ENCODE measurements at regions not wholly inside any gene's neighbourhood (a gene's known extent, or its start where the extent isn't known, plus 50 kb on each side); places are given as distances from the start of the nearest gene placed in this dataset.

GRCh38 chr11:119545978-119546915, 123.3 kb upstream of the THY1 start:
- no peak for DNase-seq

DNA sequence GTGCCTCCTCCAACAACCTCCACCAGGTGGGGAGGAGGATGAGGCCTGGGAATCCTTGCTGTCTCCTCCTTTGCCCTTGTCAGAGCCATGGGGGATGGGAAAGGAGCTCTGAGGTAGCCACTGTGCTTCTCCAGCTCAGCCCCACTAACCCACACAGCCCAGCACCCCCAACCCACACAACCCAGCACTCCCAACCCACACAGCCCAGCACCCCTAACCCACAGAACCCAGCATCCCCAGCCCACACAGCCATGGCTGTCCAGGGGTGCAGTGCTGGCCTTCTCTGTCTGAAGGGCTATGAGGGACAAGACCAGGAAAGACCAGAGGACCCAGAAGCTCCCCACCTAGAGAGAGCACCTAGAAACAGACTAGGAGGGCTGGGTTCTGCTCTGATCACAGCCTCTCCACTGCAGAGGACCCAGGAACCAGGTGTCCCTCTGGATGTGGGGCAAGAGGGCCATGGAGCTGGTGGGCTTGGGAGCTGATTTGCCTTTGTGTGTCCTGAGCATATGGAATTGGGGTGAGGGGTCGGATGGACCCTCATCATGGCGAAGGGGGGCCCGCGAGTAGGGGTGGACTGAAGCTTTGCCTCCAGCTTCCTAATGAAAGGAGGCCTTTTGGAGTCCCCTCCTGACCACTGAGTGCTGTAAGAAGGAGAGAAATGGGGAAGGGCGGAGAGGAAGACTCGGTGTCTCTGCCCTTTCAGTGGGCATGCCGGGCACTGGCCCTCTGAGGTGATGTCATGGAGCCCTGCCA, 117.6 kb upstream of the THY1 start:
- DNase-seq: no peak

GRCh38 chr11:119539583-119539982, 116.6 kb upstream of the THY1 start:
- DNase-seq: no peak

- no peak for DNase-seq
Measured at GRCh38 chr11:119538753-119539152, 115.8 kb upstream of the THY1 start.

DNA sequence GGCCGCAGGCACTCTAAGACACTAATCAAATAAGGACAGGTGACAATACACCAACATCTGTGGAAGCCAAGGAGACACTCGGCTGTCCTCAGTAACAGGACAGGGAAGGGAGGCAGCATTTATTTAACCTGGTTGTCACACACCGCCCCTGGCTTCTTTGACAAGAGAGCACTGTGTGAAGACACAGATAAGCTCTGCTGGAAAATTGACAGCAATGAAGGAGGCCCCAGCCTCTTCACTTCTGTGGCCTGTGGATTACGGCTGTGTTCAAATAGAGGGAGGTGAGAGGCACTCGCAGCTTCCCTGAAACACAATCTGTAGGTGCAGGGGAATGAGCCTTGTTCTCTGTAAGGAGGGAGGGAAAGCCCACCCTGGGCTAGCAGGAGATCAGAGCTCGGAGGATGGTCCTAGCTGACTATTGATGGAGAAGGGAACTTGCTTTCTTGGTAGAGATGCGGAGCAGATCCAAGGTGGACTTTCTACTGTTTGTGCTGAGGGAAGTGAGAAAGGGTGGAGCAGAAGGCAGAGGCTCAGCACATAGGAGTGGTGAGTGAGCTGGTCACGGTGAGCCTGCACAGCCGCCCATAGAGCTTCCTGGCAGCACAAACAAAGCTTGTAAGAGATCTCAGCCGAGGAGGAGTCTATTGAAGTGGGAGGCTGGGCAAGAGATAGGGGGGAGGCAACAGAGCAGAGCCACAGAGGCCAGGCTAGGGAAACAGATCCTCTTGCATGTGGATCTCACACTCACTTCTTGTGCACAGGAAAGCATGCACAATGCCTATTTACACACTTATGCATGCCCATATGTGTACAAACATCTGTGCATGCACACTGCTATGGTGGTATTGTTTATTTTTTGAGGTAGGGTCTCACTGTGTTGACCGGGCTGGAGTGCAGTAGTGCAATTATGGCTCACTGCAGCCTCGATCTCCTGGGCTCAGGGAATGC, 114.6 kb upstream of the THY1 start:
- DNase-seq: no peak

- no peak for DNase-seq
Measured at GRCh38 chr11:119536801-119537200, 113.8 kb upstream of the THY1 start.

- DNase-seq: peak; percentile 73
Measured at GRCh38 chr11:119533921-119534736, 111.2 kb upstream of the THY1 start.

GRCh38 chr11:119533462-119533861, 110.5 kb upstream of the THY1 start:
- DNase-seq: no peak

- no peak for DNase-seq
Measured at GRCh38 chr11:119532551-119532950, 109.6 kb upstream of the THY1 start.

DNA sequence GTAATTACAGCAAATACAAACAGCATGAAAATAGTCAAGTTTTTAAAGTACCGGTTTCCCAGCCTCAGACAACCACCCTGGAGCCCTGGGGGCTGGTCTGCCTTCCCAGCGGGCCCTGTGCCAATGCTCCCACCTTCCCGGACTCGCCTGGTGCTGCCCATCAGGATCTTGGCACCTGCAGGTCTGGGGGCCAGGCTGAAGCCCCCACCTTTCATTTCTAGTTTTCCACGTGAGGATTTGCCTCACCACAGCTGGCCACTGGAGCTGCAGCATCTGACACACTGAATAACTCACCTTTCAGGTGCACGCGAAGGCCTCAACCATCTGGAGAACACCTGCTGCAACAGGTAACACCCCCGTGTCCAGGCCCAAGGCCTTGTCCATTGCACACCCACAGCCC, 108.7 kb upstream of the THY1 start:
- DNase-seq: peak; percentile 37

- DNase-seq: no peak
Measured at GRCh38 chr11:119531056-119531455, 108.1 kb upstream of the THY1 start.

DNA sequence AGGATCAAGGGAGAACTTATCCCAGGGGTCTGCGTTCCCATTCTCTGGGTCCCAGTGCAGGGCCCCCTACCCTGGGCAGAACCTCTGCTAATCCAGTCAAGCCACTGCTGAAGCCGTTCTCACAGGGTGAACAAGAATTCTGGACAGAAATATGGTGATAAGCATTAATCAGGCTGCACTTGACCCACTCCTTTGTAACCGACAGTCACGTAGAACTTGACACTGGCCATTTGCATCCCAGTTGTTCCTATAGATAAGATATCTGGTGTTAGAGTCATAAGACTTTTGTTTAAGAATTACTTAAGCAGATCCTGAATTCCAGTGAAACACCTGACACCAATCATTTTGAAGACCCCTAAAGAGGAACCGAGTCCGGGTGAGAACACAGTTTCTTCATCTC, 107.5 kb upstream of the THY1 start:
- no peak for DNase-seq

GRCh38 chr11:119529936-119530335, 107.0 kb upstream of the THY1 start:
- DNase-seq: no peak

DNA sequence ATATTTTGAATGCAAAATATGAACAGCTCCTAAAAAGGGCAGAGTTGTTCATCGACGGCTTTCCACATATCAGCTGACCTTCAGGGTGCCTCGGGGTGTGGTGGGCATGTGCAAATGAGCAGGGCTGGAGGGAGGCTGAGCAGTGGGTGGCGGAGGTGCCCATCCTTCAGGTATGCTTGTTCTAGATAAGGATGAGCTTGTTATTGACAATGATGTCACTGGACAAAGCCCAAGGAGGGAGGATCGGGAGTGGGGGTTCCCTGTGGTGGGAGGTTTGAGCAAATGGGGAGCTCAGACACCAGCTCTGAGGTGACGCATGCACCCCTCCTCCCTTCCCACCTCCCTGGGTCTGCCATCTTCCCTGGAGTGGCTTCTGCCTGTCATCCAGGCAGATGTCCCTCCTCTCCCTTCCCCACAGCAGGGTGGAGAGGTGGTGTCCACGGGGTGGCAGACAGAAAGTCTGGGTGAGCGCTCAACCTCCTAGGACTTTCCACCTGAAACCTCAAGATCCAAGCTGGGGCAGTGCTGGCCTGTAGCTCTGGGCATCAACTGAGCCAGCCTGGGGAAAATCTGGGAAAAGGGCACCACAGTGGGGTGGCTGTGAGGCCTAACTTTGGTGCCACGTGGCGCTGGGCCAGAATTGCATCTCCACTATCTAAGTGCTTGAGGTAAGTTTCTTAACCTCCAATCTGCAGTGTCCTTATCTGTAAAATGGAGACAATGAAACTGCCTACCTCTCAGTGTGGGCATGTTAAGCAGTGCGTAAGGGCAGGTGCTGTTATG, 106.3 kb upstream of the THY1 start:
- DNase-seq: no peak

GRCh38 chr11:119525867-119526196, 102.9 kb upstream of the THY1 start:
- no peak for DNase-seq

DNA sequence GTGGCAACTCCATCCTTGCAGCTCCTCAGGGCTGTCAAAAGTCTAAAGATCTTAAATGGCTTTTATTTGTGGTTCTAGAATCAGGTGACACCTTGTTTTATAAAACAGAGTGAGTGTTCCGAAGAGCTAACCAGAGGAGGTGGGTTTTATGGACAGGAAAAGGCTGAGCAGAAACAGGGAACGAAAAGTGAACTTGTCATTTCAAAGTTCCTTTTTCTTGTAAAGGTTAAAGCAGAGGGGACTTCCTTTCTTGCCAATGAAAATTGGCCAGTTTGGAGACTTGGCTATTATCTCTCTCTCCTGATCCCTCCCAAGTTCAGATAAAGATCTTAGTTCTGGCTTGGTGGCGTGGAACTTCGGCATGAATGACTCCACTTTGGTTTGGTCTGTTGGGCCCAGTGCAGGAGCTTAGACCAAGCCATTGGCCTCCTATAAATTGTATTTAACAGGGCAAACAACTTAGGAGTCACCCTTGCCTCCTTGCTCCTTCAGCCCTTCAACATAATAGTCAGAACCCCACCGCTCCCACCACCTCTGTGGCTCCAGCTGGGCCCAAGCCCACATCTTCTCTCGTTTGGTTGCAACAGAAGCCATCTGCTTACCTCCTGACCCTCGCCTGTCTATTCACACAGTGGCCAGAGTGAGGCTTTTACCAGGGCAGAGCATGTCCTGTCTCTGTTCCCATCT, 102.4 kb upstream of the THY1 start:
- no peak for DNase-seq

GRCh38 chr11:119523539-119524157, 100.7 kb upstream of the THY1 start:
- DNase-seq: no peak

DNA sequence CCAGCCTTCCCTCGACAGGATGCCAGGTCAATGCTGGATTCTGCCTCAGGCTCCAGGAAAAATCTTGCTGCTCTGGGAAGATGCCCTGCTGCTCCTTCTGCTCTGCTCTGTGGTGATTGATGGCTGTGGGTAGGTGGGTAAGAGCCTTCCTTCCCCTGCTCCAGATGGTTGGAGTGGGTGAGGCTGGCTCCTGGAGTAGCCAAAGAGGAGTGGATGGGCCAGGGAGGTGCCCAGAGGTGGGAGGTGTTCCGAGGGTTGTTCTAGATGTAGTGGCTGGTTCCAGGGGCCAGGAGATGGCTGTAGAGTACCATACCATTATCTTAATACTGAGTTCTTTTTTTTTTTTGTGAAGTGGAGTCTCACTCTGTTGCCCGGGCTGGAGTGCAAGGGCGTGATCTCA, 99.6 kb upstream of the THY1 start:
- DNase-seq: no peak

DNA sequence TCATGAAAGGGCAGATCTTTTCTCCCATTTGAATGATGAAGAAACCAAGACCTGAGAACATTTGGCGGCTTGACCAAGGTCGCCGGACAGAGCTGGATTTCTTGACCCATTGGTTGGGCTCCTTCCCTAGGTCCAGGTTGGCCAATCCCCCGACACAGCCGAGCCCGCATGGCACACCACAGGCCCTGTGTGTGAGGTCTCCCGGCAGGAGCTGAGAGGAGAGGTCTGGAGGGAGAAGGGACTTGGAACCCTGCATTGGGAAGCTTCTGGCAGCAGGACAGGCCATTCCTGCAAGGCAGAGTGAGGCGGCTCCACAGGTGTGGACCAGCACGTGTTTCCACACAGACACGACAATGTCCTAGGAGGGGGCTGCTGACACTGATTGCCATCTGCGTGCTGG, 98.6 kb upstream of the THY1 start:
- DNase-seq: no peak

DNA sequence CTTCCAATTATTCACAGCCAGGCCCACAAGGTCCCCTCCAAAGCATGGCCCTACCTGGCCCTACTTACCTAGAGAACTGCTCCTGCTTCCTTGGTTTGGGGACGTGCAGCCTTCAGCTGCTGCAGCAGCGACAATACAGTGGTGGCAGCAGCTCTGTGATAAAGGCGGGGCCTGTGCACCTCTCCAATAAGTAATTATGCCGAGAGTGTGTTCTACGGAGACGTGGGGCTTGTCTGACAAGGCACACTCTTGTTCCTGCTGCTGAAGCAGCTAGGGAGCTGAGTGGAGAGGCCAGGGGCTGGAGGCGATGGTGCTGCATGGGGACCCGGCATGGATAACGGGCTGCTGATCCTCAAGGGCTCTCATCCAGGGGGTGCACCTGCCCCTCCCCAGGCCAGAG, 98.0 kb upstream of the THY1 start:
- peak; percentile 28 for DNase-seq
